A673 (cell line): ENCODE measurements at regions not wholly inside any gene's neighbourhood (a gene's known extent, or its start where the extent isn't known, plus 50 kb on each side); places are given as distances from the start of the nearest gene placed in this dataset.
"Not testable (repeated sequence)": the region's sequence is repeated elsewhere in the genome, so short reads cannot be mapped to it uniquely, and the experiment has no call there.

Experiments
- BruUV-seq: library from RNA; stranded (reverse); fragments of 400-500 nt; replicated peaks from 2 replicates; lab custom pipeline; 2021; lab: Mats Ljungman, UMichigan
- CTCF ChIA-PET: fragments of 300-600 bp; sonication (Branson Sonifier 250); formaldehyde crosslinking; loops from one replicate; lab custom pipeline; 2022; ENCODE audit warnings: antibody characterized with exemption; lab: Charles Lee
- POLR2A ChIA-PET: fragments of 300-600 bp; sonication (Branson Sonifier 250); formaldehyde crosslinking; loops from one replicate; lab custom pipeline; 2022; ENCODE audit warnings: antibody characterized with exemption; ENCODE audit not compliant: low non-redundant PET; lab: Charles Lee
- DNase-seq: peaks from one replicate; pipeline ENCODE4 v3.0.0-alpha.2; 2015; ENCODE audit warnings: low spot score
- H3K27ac ChIP-seq: fragments of 200-600 bp; sonication (generic); 2 replicates; pipeline ENCODE4 v1.5.1; 2016; ENCODE audit warnings: mixed run types, low read depth, mild to moderate bottlenecking, mixed read lengths, antibody characterized with exemption, low read length; ENCODE audit not compliant: poor library complexity, severe bottlenecking
- H3K27me3 ChIP-seq: fragments of 200-600 bp; sonication (generic); replicated peaks from 2 replicates; pipeline ENCODE4 v1.6.1; 2017; ENCODE audit warnings: mixed run types, low read depth, mild to moderate bottlenecking, mixed read lengths, antibody characterized with exemption, low read length; ENCODE audit not compliant: insufficient read depth, poor library complexity
- H3K36me3 ChIP-seq: fragments of 200-600 bp; sonication (generic); 2 replicates; pipeline ENCODE4 v1.6.1; 2016; ENCODE audit warnings: mixed run types, mild to moderate bottlenecking, mixed read lengths, antibody characterized with exemption, low read length; ENCODE audit not compliant: insufficient read depth, poor library complexity, severe bottlenecking
- H3K4me1 ChIP-seq: fragments of 200-600 bp; sonication (generic); 2 replicates; pipeline ENCODE4 v1.6.1; 2017; ENCODE audit warnings: mixed run types, mild to moderate bottlenecking, mixed read lengths, antibody characterized with exemption, low read length; ENCODE audit not compliant: insufficient read depth, poor library complexity, severe bottlenecking
- H3K4me3 ChIP-seq: fragments of 200-600 bp; sonication (generic); 2 replicates; pipeline ENCODE4 v1.5.1; 2016; ENCODE audit warnings: low read depth, mixed run types, mild to moderate bottlenecking, mixed read lengths, low read length; ENCODE audit not compliant: poor library complexity, severe bottlenecking
- H3K9me3 ChIP-seq: fragments of 200-600 bp; sonication (generic); 2 replicates; pipeline ENCODE4 v1.6.1; 2016; ENCODE audit warnings: mixed run types, low read depth, mild to moderate bottlenecking, mixed read lengths, antibody characterized with exemption, low read length; ENCODE audit not compliant: poor library complexity, severe bottlenecking
- CTCF ChIP-seq: fragments of 300-800, 200-600 bp; sonication (generic); conservative IDR thresholded peaks from 2 replicates; pipeline ENCODE4 v1.5.1; 2017; ENCODE audit warnings: low read depth, mild to moderate bottlenecking, antibody characterized with exemption, low read length, moderate library complexity, mixed read lengths
- EZH2 ChIP-seq: fragments of 200-600 bp; sonication (generic); IDR thresholded peaks from 2 replicates; pipeline ENCODE4 v1.6.1; 2017; ENCODE audit warnings: borderline replicate concordance, low read depth, mild to moderate bottlenecking, mixed read lengths, antibody characterized with exemption, low read length; ENCODE audit not compliant: poor library complexity, severe bottlenecking
- intact Hi-C: fragments of 100-400 bp; cut with micrococcal nuclease; formaldehyde crosslinking; loops from one replicate; pipeline ENCODE4 v1.10.0; 2022; ENCODE audit not compliant: unreplicated experiment

- BruUV-seq: no TSS peak
- H3K4me1 ChIP-seq: no peaks in the 10 kb centered on the region
- intact Hi-C loops: no loop called here
- H3K36me3 ChIP-seq: no peaks in the 10 kb centered on the region
- no peak for TF ChIP-seq CTCF
- TF ChIP-seq EZH2: no peak
- no peak overlapping the region for H3K4me3 ChIP-seq
- no peak for DNase-seq
- ChIA-PET POLR2A (no interaction called here), CTCF (no interaction called here)
- no peak overlapping the region for H3K27ac ChIP-seq
- no peaks in the 10 kb centered on the region for H3K9me3 ChIP-seq
- H3K27me3 ChIP-seq: no peaks in the 10 kb centered on the region
Measured at GRCh38 chr13:22883956-22884355, 296.8 kb upstream of the SGCG start.

GRCh38 chr13:22886061-22886460 lies 294.7 kb upstream of the SGCG start:
- CTCF ChIA-PET: interaction anchor here (0.6 kb wide), 1 partner anchor 339 kb away, joined by 3 read pairs; no protein-coding TSS in a partner anchor
- H3K36me3 ChIP-seq, intact Hi-C loops, H3K9me3 ChIP-seq, DNase-seq, H3K27me3 ChIP-seq, POLR2A ChIA-PET, H3K4me3 ChIP-seq, H3K4me1 ChIP-seq, BruUV-seq, H3K27ac ChIP-seq: not testable (repeated sequence)

GRCh38 chr13:22889376-22889775 lies 291.4 kb upstream of the SGCG start:
- H3K27ac ChIP-seq, DNase-seq, H3K27me3 ChIP-seq, H3K4me3 ChIP-seq, H3K36me3 ChIP-seq, H3K9me3 ChIP-seq, BruUV-seq, H3K4me1 ChIP-seq, intact Hi-C loops, POLR2A ChIA-PET, CTCF ChIA-PET: not testable (repeated sequence)

GRCh38 chr13:22893204-22893603 lies 287.6 kb upstream of the SGCG start:
- CTCF ChIA-PET: no interaction called here
- POLR2A ChIA-PET: no interaction called here
- no TSS peak for BruUV-seq
- Histone ChIP-seq H3K4me3 (no peak overlapping the region), H3K27ac (no peak overlapping the region), H3K4me1 (no peaks in the 10 kb centered on the region), H3K27me3 (no peaks in the 10 kb centered on the region), H3K9me3 (no peaks in the 10 kb centered on the region), H3K36me3 (no peaks in the 10 kb centered on the region)
- no peak for TF ChIP-seq EZH2
- no peak for TF ChIP-seq CTCF
- no peak for DNase-seq
- intact Hi-C loops: no loop called here
